ENCODE measurements at regions not wholly inside any gene's neighbourhood (a gene's known extent, or its start where the extent isn't known, plus 50 kb on each side); places are given as distances from the start of the nearest gene placed in this dataset.

- Histone ChIP-seq H3K4me1 (ENCODE audit: control insufficient read depth, extremely low read depth, insufficient read depth, low read length) (no peaks in the 10 kb centered on the region), H3K79me2 (ENCODE audit: control insufficient read depth, insufficient read depth, low read length) (no peaks in the 10 kb centered on the region), H3K4me2 (ENCODE audit: insufficient read depth, low read length) (no peak overlapping the region), H3K27me3 (ENCODE audit: control insufficient read depth in 2 of 2, insufficient read depth in 2 of 2, low read length in 2 of 2) (no peaks in the 10 kb centered on the region), H3K4me3 (replicated peaks in 1 of 3; ENCODE audit: insufficient read depth in 1 of 3, low read depth in 1 of 3, low read length in 3 of 3) (no peak overlapping the region), H3K9me1 (replicated peaks; ENCODE audit: control insufficient read depth, extremely low read depth, insufficient read depth, low read length) (no peaks in the 10 kb centered on the region), H4K20me1 (replicated peaks; ENCODE audit: control insufficient read depth, extremely low read depth, insufficient read depth, low read length) (no peaks in the 10 kb centered on the region), H3K9me3 (replicated peaks; ENCODE audit: control insufficient read depth, insufficient read depth, low read length) (no peaks in the 10 kb centered on the region), H3K27ac (ENCODE audit: insufficient read depth, low read depth, low read length) (no peak overlapping the region), H3K36me3 (ENCODE audit: control insufficient read depth in 2 of 2, extremely low read depth in 1 of 2, insufficient read depth in 2 of 2, low read length in 2 of 2) (no peaks in the 10 kb centered on the region), H3K9ac (replicated peaks; ENCODE audit: extremely low read depth, insufficient read depth, low read length) (no peak overlapping the region), H2AFZ (ENCODE audit: low read depth, low read length) (no peak overlapping the region)
- DNase-seq (ENCODE audit: low read depth, low spot score) (no peak), FAIRE-seq (no peak)
- TF ChIP-seq JUN (IDR thresholded peaks at IDR 0.05; ENCODE audit: borderline replicate concordance, insufficient read depth, insufficient read length, low read depth) (no peak), CTCF (IDR thresholded peaks at IDR 0.05; ENCODE audit: extremely low read depth in 1 of 2, insufficient read depth in 1 of 2, low read depth in 1 of 2, low read length in 2 of 2) (no peak), MAX (IDR thresholded peaks at IDR 0.05; ENCODE audit: insufficient read depth, insufficient read length) (no peak), EZH2 (IDR thresholded peaks at IDR 0.05; ENCODE audit: borderline replicate concordance, low read depth, low read length, severe bottlenecking) (no peak), POLR2AphosphoS5 (IDR thresholded peaks at IDR 0.05; ENCODE audit: insufficient read depth, low read depth, low read length) (no peak), MYC (IDR thresholded peaks at IDR 0.05; ENCODE audit: low read depth, low read length) (no peak), POLR2A (IDR thresholded peaks at IDR 0.05; ENCODE audit: low read depth, low read length) (no peak), FOS (IDR thresholded peaks at IDR 0.05; ENCODE audit: borderline replicate concordance, insufficient read depth, low read length) (no peak), GATA2 (IDR thresholded peaks at IDR 0.05; ENCODE audit: insufficient read depth, insufficient read length, low read depth, low read length) (no peak)
- POLR2A ChIA-PET = no interaction called here
- intact Hi-C loops (cut with micrococcal nuclease) (no loop called here), dilution Hi-C loops (cut with MboI; ENCODE audit: extremely low pct_ligation_motif_present, low sequenced_read_pairs) (no loop called here)
- CTCF ChIA-PET = no interaction called here
- no TSS peak for BruUV-seq (replicated peaks)
Observed at GRCh38 chr9:108724122-108724521, 131.7 kb downstream of the ACTL7B start.

Measured in endothelial cell of umbilical vein (primary cell).